Neuronal stem cell (in vitro differentiated cells): ENCODE measurements at regions not wholly inside any gene's neighbourhood (a gene's known extent, or its start where the extent isn't known, plus 50 kb on each side); places are given as distances from the start of the nearest gene placed in this dataset.

ENCODE experiments used
- DNase-seq: peaks from one replicate; pipeline ENCODE4 v3.0.0-alpha.2; 2013; ENCODE audit warnings: low spot score
- H2AFZ ChIP-seq: one replicate; pipeline ENCODE4 v1.6.1; 2013; ENCODE audit warnings: mild to moderate bottlenecking, low read length, inconsistent platforms
- H2AK5ac ChIP-seq: 2 replicates; pipeline ENCODE4 v1.6.1; 2013; ENCODE audit warnings: low read depth, mild to moderate bottlenecking, inconsistent platforms, low read length, moderate library complexity, mixed read lengths
- H2BK120ac ChIP-seq: 2 replicates; pipeline ENCODE4 v1.6.1; 2013; ENCODE audit warnings: low read depth, mild to moderate bottlenecking, inconsistent platforms, low read length, moderate library complexity, mixed read lengths
- H2BK12ac ChIP-seq: one replicate; pipeline ENCODE4 v1.6.1; 2013; ENCODE audit warnings: low read length, inconsistent platforms
- H2BK15ac ChIP-seq: 2 replicates; pipeline ENCODE4 v1.6.1; 2013; ENCODE audit warnings: mild to moderate bottlenecking, low read length, inconsistent platforms, mixed read lengths
- H2BK5ac ChIP-seq: one replicate; pipeline ENCODE4 v1.6.1; 2013; ENCODE audit warnings: inconsistent platforms, mild to moderate bottlenecking, low read length, moderate library complexity
- H3K14ac ChIP-seq: one replicate; pipeline ENCODE4 v1.6.1; 2013; ENCODE audit warnings: low read length, inconsistent platforms
- H3K18ac ChIP-seq: 2 replicates; pipeline ENCODE4 v1.6.1; 2013; ENCODE audit warnings: low read length, inconsistent platforms
- H3K23ac ChIP-seq: 2 replicates; pipeline ENCODE4 v1.6.1; 2013; ENCODE audit warnings: low read depth, mild to moderate bottlenecking, mixed read lengths, low read length, inconsistent platforms; ENCODE audit not compliant: poor library complexity
- H3K27ac ChIP-seq: replicated peaks from 3 replicates; pipeline ENCODE4 v1.5.1; 2013; ENCODE audit warnings: low read length, inconsistent platforms
- H3K27me3 ChIP-seq, 3 experiments: 2 replicates each; pipeline ENCODE4 v1.6.1; 2013; ENCODE audit warnings: low read length in 3 of 3, mild to moderate bottlenecking in 2 of 3, inconsistent platforms in 1 of 3, low read depth in 1 of 3, mixed read lengths in 1 of 3, moderate library complexity in 1 of 3; ENCODE audit not compliant: control insufficient read depth in 3 of 3, insufficient read depth in 3 of 3
- H3K36me3 ChIP-seq, 2 donors: replicated peaks in 1 of 2; 2 replicates each; pipeline ENCODE4 v1.6.1; 2013; ENCODE audit warnings: low read length in 2 of 2; ENCODE audit not compliant: control insufficient read depth in 2 of 2, insufficient read depth in 2 of 2
- H3K4ac ChIP-seq: 2 replicates; pipeline ENCODE4 v1.6.1; 2013; ENCODE audit warnings: inconsistent platforms, mild to moderate bottlenecking, low read length, moderate library complexity
- H3K4me1 ChIP-seq, 2 donors: 1 replicate in 1 of 2; 2 replicates in 1 of 2; pipeline ENCODE4 v1.6.1; 2013; ENCODE audit warnings: low read length in 2 of 2, low read depth in 1 of 2; ENCODE audit not compliant: control insufficient read depth in 2 of 2, insufficient read depth in 1 of 2
- H3K4me2 ChIP-seq: one replicate; pipeline ENCODE4 v1.6.1; 2013; ENCODE audit warnings: mild to moderate bottlenecking, low read length, inconsistent platforms; ENCODE audit not compliant: insufficient read depth, poor library complexity, severe bottlenecking
- H3K4me3 ChIP-seq, 2 donors: 2 replicates each; pipeline ENCODE4 v1.5.1; 2013; ENCODE audit warnings: low read length in 2 of 2, mild to moderate bottlenecking in 2 of 2, inconsistent platforms in 1 of 2, moderate library complexity in 1 of 2
- H3K79me1 ChIP-seq: one replicate; pipeline ENCODE4 v1.6.1; 2013; ENCODE audit warnings: low read depth, mild to moderate bottlenecking, inconsistent platforms, low read length, moderate library complexity
- H3K9ac ChIP-seq: one replicate; pipeline ENCODE4 v1.6.1; 2013; ENCODE audit warnings: mild to moderate bottlenecking, low read depth, low read length, inconsistent platforms; ENCODE audit not compliant: poor library complexity
- H3K9me3 ChIP-seq, 2 donors: replicated peaks in 1 of 2; 2 replicates each; pipeline versions ENCODE3 to v1.6.1; 2013; ENCODE audit warnings: low read length in 2 of 2, mild to moderate bottlenecking in 2 of 2, inconsistent platforms in 1 of 2, low read depth in 1 of 2, mixed read lengths in 1 of 2, moderate library complexity in 1 of 2; ENCODE audit not compliant: control insufficient read depth in 2 of 2, insufficient read depth in 1 of 2
- H4K8ac ChIP-seq: one replicate; pipeline ENCODE4 v1.6.1; 2013; ENCODE audit warnings: low read depth, mild to moderate bottlenecking, inconsistent platforms, low read length, moderate library complexity
- H4K91ac ChIP-seq: one replicate; pipeline ENCODE4 v1.6.1; 2013; ENCODE audit warnings: low read length, low read depth, mild to moderate bottlenecking, inconsistent platforms; ENCODE audit not compliant: poor library complexity
- WGBS, 2 donors: extraction: QIAGEN DNeasy Blood & Tissue Kit; methylation state at CpG; one replicate each; pipeline ENCODE4 v1.1.7; 2013; ENCODE audit warnings: missing lambda C conversion rate in 2 of 2, mixed read lengths in 1 of 2; ENCODE audit not compliant: insufficient read length in 2 of 2, insufficient replicate concordance in 1 of 2; ENCODE audit errors: extremely low coverage in 2 of 2; 5-methylcytosine and 5-hydroxymethylcytosine counted together

- DNase-seq: no peak
- WGBS, 2 donors: no CpG with 5 or more reads among the region's 4 CpGs
- no peak overlapping the region for H3K9ac ChIP-seq
- H3K9me3 ChIP-seq: peaks cover 0 to 3% of the 10 kb centered on the region in 2 donors
- no peaks in the 10 kb centered on the region for H3K27me3 ChIP-seq
- no peak overlapping the region for H4K8ac ChIP-seq
- no peak overlapping the region for H3K23ac ChIP-seq
- no peak overlapping the region for H3K4me2 ChIP-seq
- no peaks in the 10 kb centered on the region for H3K4me1 ChIP-seq
- H3K4ac ChIP-seq: no peak overlapping the region
- no peak overlapping the region for H2AFZ ChIP-seq
- no peak overlapping the region for H3K27ac ChIP-seq
- H4K91ac ChIP-seq: no peak overlapping the region
- no peak overlapping the region for H2BK5ac ChIP-seq
- no peak overlapping the region for H3K14ac ChIP-seq
- no peak overlapping the region for H3K4me3 ChIP-seq
- H3K79me1 ChIP-seq: no peaks in the 10 kb centered on the region
- H2BK15ac ChIP-seq: no peak overlapping the region
- H2BK12ac ChIP-seq: no peak overlapping the region
- H3K36me3 ChIP-seq: no peaks in the 10 kb centered on the region
- no peak overlapping the region for H3K18ac ChIP-seq
- H2BK120ac ChIP-seq: no peak overlapping the region
- H2AK5ac ChIP-seq: no peak overlapping the region
Measured at GRCh38 chr10:4249841-4250586, 465.0 kb upstream of the KLF6 start.

GRCh38 chr10:4247379-4247778 lies 462.4 kb upstream of the KLF6 start:
- Histone ChIP-seq H3K4ac (no peak overlapping the region), H2AK5ac (no peak overlapping the region), H3K27ac (no peak overlapping the region), H2BK12ac (no peak overlapping the region), H3K9me3 (no peaks in the 10 kb centered on the region), H4K91ac (no peak overlapping the region), H3K36me3 (no peaks in the 10 kb centered on the region), H3K79me1 (no peaks in the 10 kb centered on the region), H3K4me1 (peaks cover 3 to 11% of the 10 kb centered on the region in 2 donors), H3K23ac (no peak overlapping the region), H2BK120ac (no peak overlapping the region), H2BK15ac (no peak overlapping the region), H2BK5ac (no peak overlapping the region), H4K8ac (no peak overlapping the region), H2AFZ (no peak overlapping the region), H3K14ac (no peak overlapping the region), H3K4me2 (no peak overlapping the region), H3K9ac (no peak overlapping the region), H3K18ac (no peak overlapping the region), H3K4me3 (no peak overlapping the region), H3K27me3 (no peaks in the 10 kb centered on the region)
- WGBS, 2 donors: no CpG with 5 or more reads among the region's 5 CpGs
- DNase-seq: no peak

GRCh38 chr10:4246881-4247358 lies 461.9 kb upstream of the KLF6 start:
- DNase-seq: no peak
- no peak overlapping the region for H2AK5ac ChIP-seq
- no peak overlapping the region for H3K9ac ChIP-seq
- no peak overlapping the region for H2AFZ ChIP-seq
- H3K23ac ChIP-seq: no peak overlapping the region
- H3K14ac ChIP-seq: no peak overlapping the region
- no CpG with 5 or more reads among the region's 4 CpGs for WGBS, 2 donors
- H4K8ac ChIP-seq: no peak overlapping the region
- H4K91ac ChIP-seq: no peak overlapping the region
- no peaks in the 10 kb centered on the region for H3K9me3 ChIP-seq
- no peaks in the 10 kb centered on the region for H3K36me3 ChIP-seq
- H2BK12ac ChIP-seq: no peak overlapping the region
- no peaks in the 10 kb centered on the region for H3K27me3 ChIP-seq
- peaks cover 3 to 15% of the 10 kb centered on the region in 2 donors for H3K4me1 ChIP-seq
- H3K4me2 ChIP-seq: no peak overlapping the region
- H3K79me1 ChIP-seq: no peaks in the 10 kb centered on the region
- no peak overlapping the region for H2BK120ac ChIP-seq
- H3K27ac ChIP-seq: no peak overlapping the region
- no peak overlapping the region for H3K4me3 ChIP-seq
- no peak overlapping the region for H2BK15ac ChIP-seq
- no peak overlapping the region for H3K18ac ChIP-seq
- H2BK5ac ChIP-seq: no peak overlapping the region
- H3K4ac ChIP-seq: no peak overlapping the region

GRCh38 chr10:4243651-4244050 lies 458.6 kb upstream of the KLF6 start:
- no peak overlapping the region for H3K9ac ChIP-seq
- H3K4ac ChIP-seq: no peak overlapping the region
- no peak overlapping the region for H2BK12ac ChIP-seq
- no peak overlapping the region for H3K27ac ChIP-seq
- no peaks in the 10 kb centered on the region for H3K9me3 ChIP-seq
- peaks cover 3 to 26% of the 10 kb centered on the region in 2 donors for H3K4me1 ChIP-seq
- H4K91ac ChIP-seq: no peak overlapping the region
- H2AFZ ChIP-seq: no peak overlapping the region
- no peak overlapping the region for H2BK5ac ChIP-seq
- H3K23ac ChIP-seq: no peak overlapping the region
- H3K14ac ChIP-seq: no peak overlapping the region
- H2AK5ac ChIP-seq: no peak overlapping the region
- no peaks in the 10 kb centered on the region for H3K27me3 ChIP-seq
- DNase-seq: no peak
- no peak overlapping the region for H3K4me3 ChIP-seq
- no peak overlapping the region for H3K18ac ChIP-seq
- no CpG with 5 or more reads among the region's 1 CpG for WGBS, 2 donors
- H4K8ac ChIP-seq: no peak overlapping the region
- H3K36me3 ChIP-seq: no peaks in the 10 kb centered on the region
- H3K79me1 ChIP-seq: no peaks in the 10 kb centered on the region
- H2BK120ac ChIP-seq: no peak overlapping the region
- H3K4me2 ChIP-seq: no peak overlapping the region
- no peak overlapping the region for H2BK15ac ChIP-seq
